ENCODE measurements at regions not wholly inside any gene's neighbourhood (a gene's known extent, or its start where the extent isn't known, plus 50 kb on each side); places are given as distances from the start of the nearest gene placed in this dataset.

GRCh38 chr14:56718312-56718711, 92.0 kb downstream of the OTX2 start (continued):
- TF ChIP-seq ZNF211 (tag by site-specific recombination; IDR thresholded peaks at IDR 0.05; ENCODE audit: low read depth) (no peak), ZNF513 (tag by site-specific recombination; IDR thresholded peaks at IDR 0.05) (no peak), ZBTB20 (tag by site-specific recombination; IDR thresholded peaks at IDR 0.05) (no peak), ZNF785 (tag by site-specific recombination; IDR thresholded peaks at IDR 0.05) (no peak)

GRCh38 chr14:56716705-56717104, 93.6 kb downstream of the OTX2 start:
- CTCF ChIA-PET, result interaction anchor here (1.3 kb wide), 1 partner anchor 22 kb away, joined by 3 read pairs; no protein-coding TSS in a partner anchor
- no peak overlapping the region for H3K4me3 ChIP-seq (ENCODE audit: low read depth, low read length)
- H3K9me3 ChIP-seq (ENCODE audit: control insufficient read depth, insufficient read depth, low read depth, low read length), result no peaks in the 10 kb centered on the region
- H3K27ac ChIP-seq (ENCODE audit: extremely low read depth, low read depth, low read length), result no peak overlapping the region
- H3K36me3 ChIP-seq (ENCODE audit: control insufficient read depth in 2 of 2, insufficient read depth in 1 of 2, low read length in 2 of 2), result no peaks in the 10 kb centered on the region
- H3K4me1 ChIP-seq (ENCODE audit: control insufficient read depth, insufficient read depth, low read length), result no peaks in the 10 kb centered on the region
- POLR2A ChIA-PET, result no interaction called here
- no peak for TF ChIP-seq ZBTB10 (tag by site-specific recombination; IDR thresholded peaks at IDR 0.05)
- TF ChIP-seq ZNF585B (tag by site-specific recombination; IDR thresholded peaks at IDR 0.05), result no peak
- no peak for TF ChIP-seq ZNF175 (tag by site-specific recombination; IDR thresholded peaks at IDR 0.05)
- TF ChIP-seq SP2 (tag by site-specific recombination; IDR thresholded peaks at IDR 0.05), result no peak
- TF ChIP-seq EGR2 (tag by site-specific recombination; IDR thresholded peaks at IDR 0.05; ENCODE audit: low read depth), result no peak
- TF ChIP-seq ZNF518A (tag by site-specific recombination; conservative IDR thresholded peaks at IDR 0.05; ENCODE audit: low read depth), result no peak
- no peak for TF ChIP-seq FEZF1 (tag by site-specific recombination; IDR thresholded peaks at IDR 0.05)
- no peak for TF ChIP-seq ZNF37A (tag by site-specific recombination; IDR thresholded peaks at IDR 0.05)
- TF ChIP-seq REST (tag by site-specific recombination; IDR thresholded peaks at IDR 0.05), result no peak
- TF ChIP-seq SETDB1 (IDR thresholded peaks at IDR 0.05; ENCODE audit: insufficient read length, low read length), result no peak
- no peak for TF ChIP-seq CTCF (tag by site-specific recombination; IDR thresholded peaks at IDR 0.05)
- TF ChIP-seq PRDM6 (tag by site-specific recombination; IDR thresholded peaks at IDR 0.05), result no peak
- TF ChIP-seq PRDM4 (tag by site-specific recombination; IDR thresholded peaks at IDR 0.05), result no peak

Data from HEK293 (cell line).